HG03280 (cell line): ENCODE measurements at regions not wholly inside any gene's neighbourhood (a gene's known extent, or its start where the extent isn't known, plus 50 kb on each side); places are given as distances from the start of the nearest gene placed in this dataset.

ENCODE experiments used
- ATAC-seq: cut with Tn5 transposase; IDR thresholded peaks from one replicate; pipeline ENCODE4 v1.9.1; 2021; ENCODE audit warnings: mild to moderate bottlenecking, moderate library complexity; ENCODE audit not compliant: unreplicated experiment

DNA sequence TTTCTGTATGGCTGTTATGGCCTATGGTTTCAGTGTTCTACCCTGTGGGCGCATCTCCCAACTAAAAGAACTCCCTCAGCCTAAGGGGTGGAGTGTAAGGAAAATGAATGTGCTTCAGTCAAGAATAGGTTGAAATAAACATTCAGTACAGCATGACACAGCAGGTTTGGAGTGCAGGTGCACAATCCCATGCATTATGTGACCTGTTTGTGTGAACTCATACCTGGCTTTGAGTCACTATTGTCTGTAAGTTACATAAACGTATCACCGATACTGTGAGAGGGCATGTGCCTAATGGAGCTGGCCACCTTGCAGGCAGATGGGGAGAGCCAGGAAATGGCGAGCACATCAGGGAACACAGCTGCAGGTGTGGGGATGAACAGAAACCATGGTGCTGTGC lies 216.0 kb downstream of the DSEL start:
- no peak for ATAC-seq

DNA sequence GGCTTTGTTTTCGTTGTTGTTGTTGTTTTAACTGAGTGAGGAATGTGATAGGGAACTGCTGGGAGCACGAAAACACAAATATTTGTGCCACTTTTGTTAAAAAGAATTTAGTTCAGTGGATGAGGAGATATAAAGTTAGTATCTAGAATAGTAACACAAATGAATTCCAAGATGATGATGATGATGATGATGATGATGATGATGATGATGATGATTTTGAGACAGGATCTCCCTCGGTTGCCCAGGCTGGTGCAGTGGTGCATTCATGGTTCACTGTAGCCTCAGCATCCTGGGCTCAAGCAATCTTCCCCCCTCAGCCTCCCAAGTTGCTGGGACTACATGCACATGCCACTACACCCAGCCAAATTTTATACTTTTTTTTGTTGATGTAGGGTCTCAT lies 223.7 kb downstream of the DSEL start:
- ATAC-seq, result no peak

DNA sequence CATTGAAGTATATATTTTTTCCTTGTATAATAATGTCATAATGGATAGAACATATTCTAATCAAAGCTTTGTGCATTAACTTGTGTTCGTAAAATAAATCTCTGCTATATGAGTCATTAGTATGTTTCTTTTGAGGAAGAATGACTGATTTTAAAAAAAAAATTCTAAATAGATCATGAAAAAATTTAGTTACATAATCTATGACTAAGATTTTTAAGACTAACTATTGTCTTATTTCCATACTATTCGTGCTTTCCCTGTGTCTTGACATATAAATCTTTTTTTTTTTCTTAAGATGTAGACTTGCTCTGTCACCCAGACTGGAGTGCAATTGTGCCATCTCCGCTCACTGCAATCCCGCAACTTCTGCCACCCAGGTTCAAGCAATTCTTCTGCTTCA lies 226.1 kb downstream of the DSEL start:
- no peak for ATAC-seq

DNA sequence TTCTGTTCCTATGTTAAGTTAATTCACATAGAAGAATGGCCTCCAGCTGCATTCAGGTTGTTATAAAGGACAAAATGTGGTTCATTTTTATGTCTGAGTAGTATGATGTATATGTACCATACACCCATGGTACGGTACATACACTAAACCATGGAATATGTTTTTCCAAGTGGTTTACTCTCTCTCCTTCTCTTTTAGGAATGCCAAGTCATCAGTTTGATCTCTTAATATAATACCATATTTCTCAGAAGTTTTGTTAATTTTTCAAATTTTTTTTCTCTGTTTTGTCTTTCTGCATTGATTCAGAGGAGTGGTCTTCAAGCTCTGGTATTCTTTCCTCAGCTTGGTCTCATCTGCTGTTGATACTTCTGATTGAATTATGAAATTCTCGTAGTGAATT lies 230.9 kb downstream of the DSEL start:
- ATAC-seq, result no peak

DNA sequence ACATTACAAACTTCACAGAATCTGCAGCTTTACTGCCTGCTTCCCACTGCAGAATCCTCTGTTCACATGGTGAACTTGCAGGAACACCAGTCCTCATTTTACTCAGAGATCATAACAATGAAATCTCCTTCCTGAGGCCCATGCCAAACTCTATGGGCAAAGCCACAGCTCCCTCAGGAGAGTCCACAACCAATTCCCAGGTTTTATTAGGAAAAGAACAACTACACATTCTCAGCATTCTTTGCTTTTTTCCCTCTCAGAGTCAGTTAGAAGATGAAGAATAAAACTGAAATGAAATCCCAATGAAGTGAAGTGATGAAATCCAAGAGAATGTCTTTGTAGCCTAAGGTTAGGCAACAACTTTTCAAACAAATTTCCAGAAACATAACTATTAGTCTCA lies 233.7 kb downstream of the DSEL start:
- no peak for ATAC-seq

DNA sequence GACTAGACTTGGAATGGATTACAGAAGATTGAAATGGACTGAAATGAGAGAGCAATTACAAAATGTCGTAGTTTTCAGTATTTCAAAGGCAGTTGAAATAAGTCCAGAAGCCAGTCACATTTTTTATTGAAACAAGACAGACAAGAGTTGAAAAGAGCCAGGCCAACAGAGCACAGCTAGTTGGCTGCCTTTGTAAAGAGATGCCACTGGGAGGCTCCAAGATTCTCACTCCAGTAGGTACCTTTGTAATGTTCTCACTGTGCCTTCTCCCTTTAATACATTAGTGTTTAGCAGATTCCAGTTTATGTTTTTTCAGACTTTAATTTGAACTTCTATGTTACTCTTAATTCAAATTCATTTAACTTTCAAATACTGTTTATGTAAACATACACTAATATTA lies 234.8 kb downstream of the DSEL start:
- no peak for ATAC-seq

DNA sequence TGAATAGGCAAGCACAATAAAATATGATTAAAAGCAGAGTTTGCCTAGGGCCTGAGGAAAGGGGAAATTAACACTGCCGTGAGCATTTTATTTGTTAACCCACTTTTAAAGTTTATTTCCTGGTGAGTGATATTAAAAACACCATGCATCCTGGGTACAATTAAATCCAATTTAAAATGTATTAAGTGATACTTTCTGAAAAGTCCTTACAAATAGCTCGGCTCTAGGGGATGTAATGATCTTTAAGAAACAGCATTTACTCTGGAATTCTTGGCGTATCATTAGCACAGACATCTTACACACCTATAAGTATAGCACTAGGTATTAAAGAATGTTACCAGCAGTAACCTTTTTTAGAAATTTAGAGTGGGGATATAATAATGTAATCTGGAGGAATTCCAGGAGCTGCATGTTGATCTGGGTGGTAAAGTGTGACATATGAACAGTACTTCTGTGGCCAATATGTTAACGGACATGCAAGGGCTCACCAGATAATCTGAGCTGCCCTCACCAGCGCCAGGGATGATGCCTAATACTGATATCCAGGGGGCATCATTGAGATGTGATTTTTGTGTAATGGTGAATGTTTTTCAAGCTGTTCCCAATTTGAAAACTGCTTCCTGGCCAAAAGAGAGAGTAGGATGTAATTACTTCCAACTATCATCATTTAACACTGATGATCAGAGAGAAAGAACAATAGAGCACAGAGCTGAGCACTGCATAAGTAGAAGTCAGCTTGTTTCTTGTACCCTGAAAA lies 235.9 kb downstream of the DSEL start:
- ATAC-seq, result no peak

DNA sequence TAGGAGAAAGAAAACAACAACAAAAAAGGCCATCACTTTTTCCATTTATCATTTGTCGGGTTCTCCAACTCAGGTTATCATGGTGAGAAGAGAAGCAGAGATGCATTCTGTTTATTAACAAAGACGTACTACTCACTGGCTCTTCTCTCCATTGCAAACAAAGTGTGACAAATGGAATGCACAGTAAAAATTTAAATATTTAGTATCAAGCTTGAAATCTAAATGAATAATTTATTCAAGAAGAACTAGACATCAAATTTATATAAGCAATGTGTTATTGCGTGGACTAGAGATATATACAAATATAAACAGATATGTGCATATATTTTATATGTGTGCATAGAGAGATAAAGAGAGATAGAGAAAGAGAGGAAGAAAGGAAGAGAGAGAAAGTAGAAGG lies 236.5 kb downstream of the DSEL start:
- no peak for ATAC-seq

DNA sequence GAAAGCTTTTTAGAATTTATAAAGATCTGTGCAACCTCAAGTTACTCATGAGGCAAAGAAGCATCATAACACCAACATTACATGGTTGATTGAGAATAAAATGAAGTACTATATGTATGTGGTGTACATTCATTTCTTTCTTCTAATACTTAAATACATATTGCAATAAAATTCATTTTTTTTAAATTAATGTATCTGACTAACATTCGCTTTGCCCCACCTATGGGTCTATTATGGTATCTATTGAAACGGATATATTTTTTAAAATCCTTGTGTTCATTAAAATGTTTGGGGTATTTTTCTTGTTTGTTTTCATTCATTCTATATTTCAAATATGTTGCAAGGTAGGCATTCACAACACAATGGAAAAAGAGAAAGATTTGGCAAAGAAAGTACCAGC lies 237.5 kb downstream of the DSEL start:
- no peak for ATAC-seq

DNA sequence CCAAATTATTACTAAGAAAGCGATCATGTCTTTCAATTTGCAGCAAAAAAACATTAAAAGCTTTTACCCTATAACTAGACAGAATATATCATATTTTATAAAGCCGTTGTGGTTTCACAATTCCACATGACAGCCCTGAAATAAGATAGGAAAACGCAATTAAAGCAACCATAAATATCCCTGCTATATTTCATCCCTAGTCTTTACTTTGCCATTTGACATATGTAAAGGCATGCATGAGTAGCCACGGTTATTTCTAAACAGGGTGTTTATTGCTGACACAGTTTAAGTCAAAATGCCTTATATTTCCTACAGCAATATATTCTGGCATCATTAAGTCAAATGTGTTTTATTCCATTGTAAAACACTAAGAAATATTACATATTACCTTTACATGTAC lies 239.9 kb downstream of the DSEL start:
- no peak for ATAC-seq

DNA sequence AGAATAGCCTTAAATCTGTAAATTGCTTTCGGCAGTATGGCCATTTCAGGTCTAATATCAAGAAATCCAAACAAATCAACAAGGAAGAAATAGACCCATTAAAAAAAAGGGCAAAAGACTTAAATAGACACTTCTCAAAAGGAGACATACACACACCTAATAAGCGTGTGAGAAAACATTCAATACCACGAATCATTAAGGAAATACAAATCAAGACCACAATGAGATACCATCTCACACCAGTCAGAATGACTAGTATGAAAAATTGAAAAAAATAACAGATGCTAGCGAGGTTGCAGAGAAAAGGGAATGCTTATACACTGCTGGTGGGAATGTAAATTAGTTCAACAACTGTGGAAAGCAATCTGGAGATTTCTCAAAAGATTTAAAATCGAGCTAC lies 243.2 kb downstream of the DSEL start:
- no peak for ATAC-seq

DNA sequence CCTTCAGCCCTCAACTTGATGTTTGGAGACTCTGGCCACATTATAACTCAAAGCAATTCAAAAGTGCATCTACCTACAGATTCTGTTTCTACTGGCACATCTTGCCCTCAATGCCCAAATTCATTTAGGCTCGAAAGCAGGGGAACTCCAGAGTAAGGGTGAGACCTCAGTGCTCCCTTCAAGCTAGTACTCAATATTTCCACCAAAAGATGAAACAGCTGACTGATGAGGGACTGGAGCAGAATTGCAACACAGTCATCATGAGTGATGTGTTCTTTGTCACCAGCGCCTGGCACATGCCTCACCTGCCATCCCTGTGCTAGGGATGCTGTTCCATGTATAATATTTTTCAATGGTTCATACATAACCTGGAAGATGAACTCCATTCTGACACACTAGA lies 247.3 kb downstream of the DSEL start:
- no peak for ATAC-seq

DNA sequence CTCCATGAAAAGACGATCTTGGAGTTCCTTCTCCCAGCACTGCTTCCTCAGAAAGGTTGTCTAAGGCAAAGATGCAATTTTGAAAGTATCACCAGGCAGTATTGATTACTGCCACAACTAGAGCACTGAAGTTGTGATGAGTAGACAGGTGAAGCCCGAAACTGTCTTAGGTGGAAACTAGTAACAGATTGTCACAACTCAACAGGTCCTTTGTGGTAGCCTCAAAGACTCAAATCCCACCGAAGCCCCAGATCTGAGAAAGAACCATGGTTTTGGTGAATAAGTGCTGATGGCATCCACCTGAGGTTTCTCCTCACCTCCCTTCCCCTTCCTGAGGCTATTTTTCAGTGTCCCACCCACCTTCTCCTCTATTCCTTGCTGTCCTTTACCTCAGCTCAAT lies 248.0 kb downstream of the DSEL start:
- ATAC-seq, result no peak

DNA sequence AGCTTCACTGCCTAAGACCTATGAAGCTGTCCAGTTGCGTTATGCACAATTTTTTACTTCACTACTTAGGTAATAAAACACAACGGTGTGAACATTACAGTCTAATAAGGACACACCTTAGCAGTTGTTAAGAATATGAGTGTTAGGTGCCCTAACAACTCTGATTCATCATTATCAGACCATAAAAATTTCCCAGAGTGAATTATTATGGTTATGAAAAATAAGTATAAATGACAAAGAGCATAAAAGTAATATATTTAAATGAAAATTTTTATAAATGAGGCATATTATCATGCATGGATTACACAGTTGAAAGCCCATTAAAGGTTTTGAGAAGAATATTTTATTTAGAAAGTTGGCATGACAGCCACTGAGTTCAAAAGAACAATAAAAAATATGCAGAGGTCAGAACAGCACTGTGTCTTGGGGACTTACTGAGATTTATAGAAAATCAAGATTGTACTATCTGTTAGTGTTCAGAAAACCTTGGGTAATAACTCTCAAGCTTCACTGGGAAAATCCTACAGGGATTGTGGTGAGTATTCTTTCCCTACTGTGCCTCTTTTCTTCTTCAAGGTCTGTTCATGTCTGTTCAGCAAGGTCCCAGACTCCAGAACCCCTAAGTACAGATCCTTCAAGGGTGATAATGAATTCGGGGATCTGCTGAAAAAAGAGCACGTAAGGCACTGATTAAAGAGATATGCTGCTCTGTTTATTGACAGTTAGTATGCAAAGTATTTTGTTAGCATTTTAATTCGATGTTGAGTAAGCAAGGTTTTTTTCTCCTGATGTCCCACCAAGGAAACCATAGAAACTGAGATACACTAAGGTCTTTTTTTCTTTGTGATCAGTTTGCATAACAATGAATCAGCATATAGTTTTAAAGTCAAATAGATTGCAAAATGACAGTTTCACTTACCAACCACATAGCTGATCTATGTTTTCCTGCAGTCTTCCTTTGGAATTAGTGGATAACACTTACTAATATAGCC lies 250.0 kb downstream of the DSEL start:
- no peak for ATAC-seq

DNA sequence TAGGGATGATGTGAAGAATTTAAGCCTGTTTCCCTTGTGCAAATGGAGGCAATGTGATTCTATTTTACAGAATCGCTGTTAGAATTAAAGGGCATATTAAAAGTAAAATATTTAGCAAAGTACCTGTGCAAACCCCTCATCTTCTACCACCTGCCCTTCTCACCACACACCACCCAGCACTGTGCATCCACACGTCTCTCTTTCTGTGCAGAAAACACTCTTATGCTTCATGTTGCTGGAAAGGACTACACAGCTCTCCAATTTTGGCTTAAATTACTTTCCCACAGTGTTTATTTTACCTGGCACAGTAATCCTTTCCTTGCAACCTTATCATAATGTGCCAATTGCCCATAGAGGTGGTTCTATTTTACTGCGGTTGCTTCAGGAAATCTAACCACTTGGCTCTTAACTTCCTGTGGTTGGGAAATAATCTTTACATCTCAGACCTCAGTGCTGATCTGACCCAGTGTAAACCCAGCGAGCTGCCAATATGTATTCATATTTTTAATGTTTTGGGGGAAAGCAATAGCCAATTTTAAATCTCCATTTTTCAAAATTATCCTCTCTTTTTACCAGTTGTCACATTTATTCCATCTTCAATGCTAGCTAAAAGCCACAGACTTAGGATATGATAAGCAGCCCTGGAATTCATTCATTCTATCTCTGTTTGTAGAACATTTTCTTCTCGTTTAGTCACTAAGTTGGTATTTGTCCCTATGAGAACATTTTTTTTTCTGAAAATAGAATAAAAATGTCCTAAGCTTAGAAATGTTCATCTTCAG lies 250.9 kb downstream of the DSEL start:
- ATAC-seq, result no peak

DNA sequence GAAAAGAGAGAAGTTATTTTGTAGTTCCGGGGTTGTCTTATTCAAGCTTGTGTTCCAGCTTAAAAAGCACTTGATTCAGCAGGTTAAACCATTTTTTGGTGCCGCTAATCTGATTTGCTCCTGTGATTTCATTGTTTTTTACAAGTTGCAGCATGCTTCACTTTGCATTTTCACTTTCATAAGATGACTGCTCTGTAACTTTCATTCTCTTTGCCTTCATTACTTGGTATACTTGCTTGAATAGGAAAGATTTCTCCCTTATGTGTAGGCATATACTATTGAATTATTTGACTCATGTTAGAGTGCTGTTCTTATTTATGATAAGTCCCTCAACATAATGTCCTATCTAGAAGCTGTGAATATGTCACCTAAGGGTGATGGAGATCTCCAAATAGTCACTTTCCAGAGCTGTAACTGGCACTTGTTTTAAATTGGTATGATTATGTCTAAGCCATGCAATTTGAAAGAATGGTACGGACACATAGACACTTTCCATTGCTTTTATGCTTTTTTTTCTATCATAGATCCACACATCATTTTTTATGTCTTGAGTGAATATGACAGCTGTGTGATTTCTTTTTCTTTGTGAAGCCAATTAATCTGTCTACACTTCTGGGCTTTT lies 254.5 kb downstream of the DSEL start:
- no peak for ATAC-seq

DNA sequence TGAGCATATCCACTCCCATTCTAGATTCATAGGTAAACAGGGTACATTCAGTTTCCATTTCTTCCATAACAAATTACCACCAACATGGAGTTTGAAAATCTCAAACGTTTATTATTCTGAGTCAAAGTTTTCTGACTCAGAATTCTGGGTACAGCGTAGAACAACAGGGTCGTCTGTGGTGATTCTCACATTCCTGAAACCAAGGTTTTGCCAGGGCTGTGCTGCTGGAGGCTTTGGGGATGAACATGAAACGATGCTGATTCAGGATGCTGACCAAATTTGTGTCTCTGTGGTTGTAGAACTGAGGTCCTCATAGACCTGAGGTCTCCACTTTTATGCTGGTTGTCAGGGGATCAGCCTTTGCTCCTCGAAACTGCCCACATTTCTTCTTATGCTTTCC lies 255.7 kb downstream of the DSEL start:
- ATAC-seq, result no peak

DNA sequence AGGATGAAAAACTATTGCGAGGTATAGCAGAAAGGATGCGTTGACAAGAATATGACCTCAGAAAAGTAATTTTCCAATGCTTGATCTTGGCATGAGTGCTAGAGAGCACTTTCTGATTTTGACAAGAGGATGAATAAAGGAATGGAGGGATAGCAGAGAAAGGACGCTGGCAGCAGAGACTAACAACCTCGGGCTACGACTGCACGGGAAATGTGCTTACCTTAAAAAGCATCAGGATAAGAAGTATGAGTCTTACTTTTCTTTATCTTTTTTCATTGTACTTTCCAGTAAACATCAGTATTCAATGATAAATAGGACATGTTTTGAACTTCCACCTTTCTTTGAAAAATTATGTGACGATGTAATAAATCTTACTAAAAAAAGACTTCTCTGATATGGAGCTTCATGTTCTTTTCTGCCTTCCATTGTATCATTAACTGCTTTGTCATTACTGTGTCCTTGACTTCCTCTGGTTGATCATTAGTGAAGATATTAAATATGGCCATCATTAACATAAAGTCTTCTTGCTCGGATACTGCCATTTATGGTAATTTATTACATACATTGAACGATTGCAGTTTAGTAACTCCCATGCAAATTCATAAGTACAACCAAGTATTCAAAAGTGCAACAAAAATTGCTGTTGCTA lies 265.6 kb downstream of the DSEL start:
- ATAC-seq, result no peak

DNA sequence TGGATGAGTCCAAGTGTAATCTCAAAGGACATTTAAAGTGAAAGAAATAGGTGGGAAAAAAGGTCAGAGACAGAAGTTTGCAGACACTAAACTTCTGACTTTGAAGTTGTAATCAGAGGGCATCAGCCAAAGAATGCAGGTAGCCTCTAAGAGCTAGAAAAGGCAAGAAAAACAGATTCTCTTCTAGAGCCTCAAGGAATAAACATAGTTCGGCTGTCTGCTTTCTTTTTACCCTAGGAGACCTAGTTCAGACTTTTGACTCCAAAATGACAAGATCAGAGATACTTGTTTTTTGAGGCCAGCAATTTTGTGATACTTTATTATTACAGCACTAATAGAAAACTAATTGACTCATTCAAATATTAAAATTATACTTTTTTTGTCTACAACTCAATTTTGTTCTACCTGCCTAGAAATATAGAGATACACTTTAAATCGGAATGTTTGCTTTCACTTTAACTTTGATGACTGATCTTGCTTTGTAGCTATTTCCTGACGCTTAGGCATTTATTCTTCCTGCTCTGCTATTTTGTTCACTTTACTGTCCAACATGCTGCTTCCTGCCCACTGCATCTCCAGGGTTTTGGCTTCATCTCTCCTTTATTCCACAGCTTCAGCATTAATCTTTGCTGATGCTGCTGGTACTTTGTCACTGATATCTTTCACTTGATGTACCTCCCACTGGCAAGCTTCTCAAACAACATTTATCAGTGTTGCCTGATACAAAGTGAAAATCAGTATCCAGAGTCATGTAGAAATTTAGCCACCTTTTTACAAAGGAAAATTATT lies 272.5 kb downstream of the DSEL start:
- no peak for ATAC-seq

DNA sequence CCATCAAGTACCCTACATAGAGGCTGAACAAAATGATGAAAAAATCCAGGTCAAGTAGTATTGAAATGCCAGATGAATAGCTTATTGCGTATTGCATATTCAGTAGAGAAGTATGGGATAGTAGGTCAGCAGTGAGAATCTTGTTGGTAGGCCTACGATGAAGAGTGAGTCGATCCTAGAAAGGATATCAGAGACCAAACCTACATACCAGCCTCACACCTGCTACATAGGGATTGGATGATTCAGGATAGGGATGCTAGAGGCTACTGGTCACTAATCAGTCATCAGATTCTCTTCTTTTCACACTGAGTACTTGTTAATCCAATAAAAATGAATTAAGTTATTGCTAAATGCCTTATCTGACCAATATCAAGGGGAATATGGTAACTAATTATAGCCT lies 274.5 kb downstream of the DSEL start:
- ATAC-seq, result no peak
